Effector memory CD4-positive, alpha-beta T cell (primary cell): ENCODE measurements at regions not wholly inside any gene's neighbourhood (a gene's known extent, or its start where the extent isn't known, plus 50 kb on each side); places are given as distances from the start of the nearest gene placed in this dataset.
A peak's percentile ranks its signal among the peaks of the same experiment; 100 is the strongest.

Experiments used
- DNase-seq, 3 donors: peaks; one replicate each; pipeline ENCODE4 v3.0.0-alpha.2; 2020
- H3K27ac ChIP-seq: 2 replicates; pipeline ENCODE4 v1.7.0; 2013; ENCODE audit warnings: mild to moderate bottlenecking, low read length, moderate library complexity; ENCODE audit not compliant: insufficient read depth, poor library complexity, severe bottlenecking
- H3K27me3 ChIP-seq: replicated peaks from 2 replicates; pipeline ENCODE4 v1.7.0; 2013; ENCODE audit warnings: mild to moderate bottlenecking, low read length; ENCODE audit not compliant: insufficient read depth, control insufficient read depth, poor library complexity, severe bottlenecking
- H3K36me3 ChIP-seq: 2 replicates; pipeline ENCODE4 v1.7.0; 2013; ENCODE audit warnings: mild to moderate bottlenecking, low read length, moderate library complexity; ENCODE audit not compliant: control insufficient read depth, insufficient read depth
- H3K4me1 ChIP-seq: 2 replicates; pipeline ENCODE4 v1.7.0; 2013; ENCODE audit warnings: low read length, mild to moderate bottlenecking; ENCODE audit not compliant: control insufficient read depth, insufficient read depth, poor library complexity, severe bottlenecking
- H3K4me3 ChIP-seq: 2 replicates; pipeline ENCODE4 v1.7.0; 2013; ENCODE audit warnings: low read length, low read depth, mild to moderate bottlenecking; ENCODE audit not compliant: insufficient read depth, poor library complexity, severe bottlenecking
- H3K9me3 ChIP-seq: 2 replicates; pipeline ENCODE4 v1.7.0; 2013; ENCODE audit warnings: mild to moderate bottlenecking, low read length, moderate library complexity; ENCODE audit not compliant: control insufficient read depth

GRCh38 chrX:13518126-13518525 lies 51.3 kb upstream of the EGFL6 start:
- Histone ChIP-seq H3K4me1 (no peaks in the 10 kb centered on the region), H3K4me3 (no peak overlapping the region), H3K9me3 (no peaks in the 10 kb centered on the region), H3K27ac (no peak overlapping the region), H3K27me3 (no peaks in the 10 kb centered on the region), H3K36me3 (no peaks in the 10 kb centered on the region)
- no peak for DNase-seq

- no peaks in the 10 kb centered on the region for H3K9me3 ChIP-seq
- H3K27ac ChIP-seq: no peak overlapping the region
- no peaks in the 10 kb centered on the region for H3K4me1 ChIP-seq
- no peaks in the 10 kb centered on the region for H3K36me3 ChIP-seq
- no peaks in the 10 kb centered on the region for H3K27me3 ChIP-seq
- DNase-seq: no peak
- H3K4me3 ChIP-seq: no peak overlapping the region
Measured at GRCh38 chrX:13515211-13515930, 54.0 kb upstream of the EGFL6 start.

DNA sequence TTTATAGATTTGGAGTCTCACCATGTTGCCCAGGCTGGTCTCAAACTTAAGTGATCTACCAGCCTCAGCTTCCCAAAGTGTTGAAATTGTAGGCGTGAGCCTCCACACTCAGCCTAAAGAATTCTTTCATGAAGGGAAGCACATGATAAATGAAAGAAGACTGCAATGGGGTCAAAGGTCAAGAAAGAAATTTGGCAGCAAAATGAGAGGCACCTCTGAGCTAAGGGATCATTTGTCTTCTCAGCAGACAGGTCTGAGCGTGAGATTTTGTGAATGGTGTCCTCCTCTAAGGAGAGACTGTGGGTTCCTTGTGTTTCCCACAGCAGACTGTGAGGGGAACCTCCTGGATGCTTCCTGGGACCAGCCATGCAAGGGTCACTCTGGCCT lies 57.5 kb upstream of the EGFL6 start:
- no peaks in the 10 kb centered on the region for H3K36me3 ChIP-seq
- H3K27ac ChIP-seq: no peak overlapping the region
- no peaks in the 10 kb centered on the region for H3K9me3 ChIP-seq
- no peak overlapping the region for H3K4me3 ChIP-seq
- H3K4me1 ChIP-seq: no peaks in the 10 kb centered on the region
- DNase-seq: no peak
- no peaks in the 10 kb centered on the region for H3K27me3 ChIP-seq

DNA sequence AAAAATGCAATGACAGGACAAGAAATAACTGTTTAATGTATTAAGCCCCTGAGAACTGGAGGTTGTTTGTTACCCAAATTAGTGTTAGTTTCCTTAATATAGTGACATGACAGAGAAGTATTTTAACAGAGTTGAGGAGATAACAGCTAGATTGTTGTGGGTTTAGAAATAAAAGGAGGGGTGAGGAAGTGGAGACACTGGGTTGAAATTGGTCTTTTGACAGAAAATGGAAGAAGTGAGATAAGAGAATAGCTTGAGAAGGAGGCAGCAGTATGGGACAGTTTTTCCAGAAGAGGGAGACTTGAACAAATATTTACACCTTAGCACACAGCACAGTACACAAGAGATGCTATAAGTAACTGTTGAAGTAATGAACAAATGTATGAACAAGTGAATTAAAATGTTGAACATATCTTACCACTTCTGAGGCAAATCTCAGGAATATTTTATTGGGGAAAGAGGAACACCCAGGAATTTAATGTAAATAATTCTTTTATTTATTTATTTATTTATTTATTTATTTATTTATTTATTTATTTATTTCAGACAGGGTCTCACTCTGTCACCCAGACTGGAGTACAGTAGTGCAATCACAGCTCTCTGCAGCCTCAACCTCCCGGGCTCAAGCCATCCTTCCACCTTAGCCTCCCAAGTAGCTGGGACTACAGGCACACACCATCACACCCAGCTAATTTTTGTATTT lies 58.0 kb upstream of the EGFL6 start:
- Histone ChIP-seq H3K4me3 (no peak overlapping the region), H3K4me1 (no peaks in the 10 kb centered on the region), H3K27me3 (no peaks in the 10 kb centered on the region), H3K27ac (no peak overlapping the region), H3K9me3 (no peaks in the 10 kb centered on the region), H3K36me3 (no peaks in the 10 kb centered on the region)
- DNase-seq: no peak

DNA sequence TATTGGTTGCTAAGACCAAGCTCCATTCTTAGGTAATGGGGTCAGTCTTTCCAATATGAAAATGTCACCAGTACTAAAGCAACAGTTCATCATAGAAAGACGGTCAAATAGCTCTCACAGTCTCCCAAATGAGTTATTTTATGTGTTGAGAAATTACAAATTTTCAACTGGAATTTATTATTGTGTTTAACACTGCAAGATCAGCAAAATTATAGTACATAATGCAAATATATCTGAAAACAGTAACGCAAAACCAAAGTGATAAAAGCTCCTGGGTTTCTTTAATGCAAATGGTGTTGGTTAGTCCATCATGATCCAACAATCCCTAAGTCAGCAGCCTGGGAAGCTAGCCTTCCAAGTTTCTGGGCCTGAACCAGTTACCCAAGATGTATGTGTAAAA lies 61.5 kb upstream of the EGFL6 start:
- H3K4me1 ChIP-seq: no peaks in the 10 kb centered on the region
- H3K4me3 ChIP-seq: no peak overlapping the region
- H3K36me3 ChIP-seq: no peaks in the 10 kb centered on the region
- DNase-seq: no peak
- H3K9me3 ChIP-seq: no peaks in the 10 kb centered on the region
- H3K27me3 ChIP-seq: no peaks in the 10 kb centered on the region
- no peak overlapping the region for H3K27ac ChIP-seq

GRCh38 chrX:13506574-13506973 lies 62.8 kb upstream of the EGFL6 start:
- Histone ChIP-seq H3K4me3 (no peak overlapping the region), H3K27me3 (no peaks in the 10 kb centered on the region), H3K9me3 (no peaks in the 10 kb centered on the region), H3K36me3 (no peaks in the 10 kb centered on the region), H3K4me1 (no peaks in the 10 kb centered on the region), H3K27ac (no peak overlapping the region)
- peak; percentile 7 to 31 (median 22) for DNase-seq

DNA sequence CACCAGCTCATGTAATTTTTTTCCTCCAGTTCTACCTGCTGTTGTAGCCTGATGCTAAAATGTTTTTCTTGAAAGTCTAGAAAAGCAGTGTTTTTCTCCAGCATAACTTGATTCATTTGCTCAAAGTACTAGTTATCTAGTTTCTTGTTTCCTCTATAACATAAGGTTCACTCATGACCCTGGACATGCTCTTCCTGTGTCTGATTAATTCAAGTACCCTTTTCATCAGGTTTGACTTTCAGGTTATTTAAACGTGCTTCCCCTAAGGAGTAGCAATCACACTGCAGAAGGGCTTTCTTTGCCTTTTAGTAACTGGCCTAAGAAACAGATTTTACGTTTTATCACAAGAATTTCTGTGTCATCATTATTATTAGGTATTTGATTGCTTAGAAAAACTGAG lies 66.8 kb upstream of the EGFL6 start:
- no peaks in the 10 kb centered on the region for H3K9me3 ChIP-seq
- H3K4me3 ChIP-seq: no peak overlapping the region
- no peaks in the 10 kb centered on the region for H3K36me3 ChIP-seq
- H3K27ac ChIP-seq: no peak overlapping the region
- no peak for DNase-seq
- H3K4me1 ChIP-seq: no peaks in the 10 kb centered on the region
- H3K27me3 ChIP-seq: no peaks in the 10 kb centered on the region

DNA sequence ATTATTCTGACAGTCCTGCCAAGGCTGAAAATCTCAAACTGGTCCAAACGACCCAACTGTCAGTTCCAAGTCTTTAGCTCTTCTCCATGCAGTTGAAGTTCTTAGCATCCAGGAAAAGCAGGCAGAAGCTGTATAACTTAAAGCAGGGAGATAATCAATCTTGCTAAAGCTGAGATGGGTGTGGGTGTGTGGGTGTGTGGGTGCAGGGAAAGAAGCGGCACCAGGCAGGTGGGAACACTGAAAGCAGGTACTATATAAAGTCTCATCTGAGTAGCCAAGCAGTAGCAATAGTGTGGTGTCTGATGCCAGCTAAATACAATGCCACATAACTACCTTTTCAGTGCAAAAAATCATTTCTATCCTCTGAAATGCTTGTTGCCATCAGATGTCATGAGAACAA lies 69.7 kb upstream of the EGFL6 start:
- H3K27ac ChIP-seq: no peak overlapping the region
- no peak overlapping the region for H3K4me3 ChIP-seq
- H3K9me3 ChIP-seq: no peaks in the 10 kb centered on the region
- H3K4me1 ChIP-seq: no peaks in the 10 kb centered on the region
- H3K36me3 ChIP-seq: no peaks in the 10 kb centered on the region
- DNase-seq: no peak
- H3K27me3 ChIP-seq: no peaks in the 10 kb centered on the region

DNA sequence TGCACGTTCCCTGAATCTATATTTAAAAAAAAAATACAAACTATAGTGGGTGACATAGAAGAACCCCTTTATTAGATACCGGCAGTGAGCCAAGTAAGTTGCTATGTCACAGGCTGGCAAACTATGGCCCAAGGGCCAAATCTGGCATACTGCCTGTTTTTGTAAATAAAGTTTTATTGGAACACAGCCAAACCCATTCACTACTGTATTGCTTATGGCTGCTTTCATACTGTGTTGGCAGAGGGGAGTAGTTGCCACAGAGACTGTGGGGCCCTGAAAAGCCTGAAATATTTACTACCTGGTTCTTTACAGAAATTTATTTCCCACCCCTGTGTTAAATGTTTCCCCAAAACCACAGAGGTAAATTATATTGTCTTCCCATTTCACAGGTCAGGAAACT lies 71.2 kb upstream of the EGFL6 start:
- H3K4me1 ChIP-seq: no peaks in the 10 kb centered on the region
- no peak overlapping the region for H3K4me3 ChIP-seq
- no peaks in the 10 kb centered on the region for H3K27me3 ChIP-seq
- no peak for DNase-seq
- no peak overlapping the region for H3K27ac ChIP-seq
- H3K36me3 ChIP-seq: no peaks in the 10 kb centered on the region
- no peaks in the 10 kb centered on the region for H3K9me3 ChIP-seq

- Histone ChIP-seq H3K9me3 (no peaks in the 10 kb centered on the region), H3K27me3 (no peaks in the 10 kb centered on the region), H3K4me1 (no peaks in the 10 kb centered on the region), H3K36me3 (no peaks in the 10 kb centered on the region), H3K27ac (no peak overlapping the region), H3K4me3 (no peak overlapping the region)
- DNase-seq: no peak
Measured at GRCh38 chrX:13495232-13495631, 74.2 kb upstream of the EGFL6 start.
